A673 (cell line): ENCODE measurements at regions not wholly inside any gene's neighbourhood (a gene's known extent, or its start where the extent isn't known, plus 50 kb on each side); places are given as distances from the start of the nearest gene placed in this dataset.

Experiments used
- EZH2 ChIP-seq: fragments of 200-600 bp; sonication (generic); IDR thresholded peaks from 2 replicates; pipeline ENCODE4 v1.6.1; 2017; ENCODE audit warnings: borderline replicate concordance, low read depth, mild to moderate bottlenecking, mixed read lengths, antibody characterized with exemption, low read length; ENCODE audit not compliant: poor library complexity, severe bottlenecking
- TF ChIP-seq, protein P1 (sequence below): fragments of 300-800, 200-600 bp; sonication (generic); conservative IDR thresholded peaks from 2 replicates; pipeline ENCODE4 v1.5.1; 2017; ENCODE audit warnings: low read depth, mild to moderate bottlenecking, antibody characterized with exemption, low read length, moderate library complexity, mixed read lengths

- TF ChIP-seq, protein P1, sequence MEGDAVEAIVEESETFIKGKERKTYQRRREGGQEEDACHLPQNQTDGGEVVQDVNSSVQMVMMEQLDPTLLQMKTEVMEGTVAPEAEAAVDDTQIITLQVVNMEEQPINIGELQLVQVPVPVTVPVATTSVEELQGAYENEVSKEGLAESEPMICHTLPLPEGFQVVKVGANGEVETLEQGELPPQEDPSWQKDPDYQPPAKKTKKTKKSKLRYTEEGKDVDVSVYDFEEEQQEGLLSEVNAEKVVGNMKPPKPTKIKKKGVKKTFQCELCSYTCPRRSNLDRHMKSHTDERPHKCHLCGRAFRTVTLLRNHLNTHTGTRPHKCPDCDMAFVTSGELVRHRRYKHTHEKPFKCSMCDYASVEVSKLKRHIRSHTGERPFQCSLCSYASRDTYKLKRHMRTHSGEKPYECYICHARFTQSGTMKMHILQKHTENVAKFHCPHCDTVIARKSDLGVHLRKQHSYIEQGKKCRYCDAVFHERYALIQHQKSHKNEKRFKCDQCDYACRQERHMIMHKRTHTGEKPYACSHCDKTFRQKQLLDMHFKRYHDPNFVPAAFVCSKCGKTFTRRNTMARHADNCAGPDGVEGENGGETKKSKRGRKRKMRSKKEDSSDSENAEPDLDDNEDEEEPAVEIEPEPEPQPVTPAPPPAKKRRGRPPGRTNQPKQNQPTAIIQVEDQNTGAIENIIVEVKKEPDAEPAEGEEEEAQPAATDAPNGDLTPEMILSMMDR, result no peak
- no peak for TF ChIP-seq EZH2
Observed at GRCh38 chr11:71062199-71062598, 190.2 kb downstream of the SHANK2 start.
